Psoas muscle (tissue), 7 donors: ENCODE measurements at regions not wholly inside any gene's neighbourhood (a gene's known extent, or its start where the extent isn't known, plus 50 kb on each side); places are given as distances from the start of the nearest gene placed in this dataset.

Experiments used
- ATAC-seq, 4 donors: fragments of 200-7000 bp; cut with Tn5 transposase; one replicate each; pipeline ENCODE4 v1.9.1; 2020; ENCODE audit warnings: moderate library complexity in 3 of 4, mild to moderate bottlenecking in 2 of 4
- DNase-seq, 2 donors: peaks; one replicate each; pipeline ENCODE4 v3.0.0-alpha.2; 2020
- H3K27ac ChIP-seq: fragments of 200-600 bp; one replicate; pipeline ENCODE4 v1.8.0; 2022
- H3K27me3 ChIP-seq, 3 donors: fragments of 200-600 bp in 1 of 3; one replicate each; pipeline versions ENCODE4 v1.6.1 to v1.8.0; 2013 to 2022; ENCODE audit warnings: low read length in 2 of 3, mild to moderate bottlenecking in 2 of 3, moderate library complexity in 1 of 3; ENCODE audit not compliant: insufficient read depth in 3 of 3
- H3K36me3 ChIP-seq, 2 donors: fragments of 200-600 bp in 1 of 2; one replicate each; pipeline versions ENCODE4 v1.6.1 to v1.8.0; 2013 to 2022; ENCODE audit warnings: low read depth in 1 of 2, mild to moderate bottlenecking in 1 of 2, moderate library complexity in 1 of 2; ENCODE audit not compliant: insufficient read depth in 1 of 2
- H3K4me1 ChIP-seq: fragments of 200-600 bp; one replicate; pipeline ENCODE4 v1.8.0; 2022
- H3K4me3 ChIP-seq: fragments of 200-600 bp; one replicate; pipeline ENCODE4 v1.8.0; 2022; ENCODE audit warnings: mild to moderate bottlenecking
- H3K9me3 ChIP-seq: fragments of 200-600 bp; one replicate; pipeline ENCODE4 v1.8.0; 2022
- WGBS, 3 donors: extraction: QIAGEN DNeasy Blood & Tissue Kit; methylation state at CpG; one replicate each; pipeline versions ENCODE4 v1.1.6 to v1.1.7; 2013; 5-methylcytosine and 5-hydroxymethylcytosine counted together
- intact Hi-C, 2 donors: fragments of 100-400 bp; cut with DNase I; formaldehyde crosslinking; loops; one replicate each; pipeline versions ENCODE4 v1.11.0 to v1.14.2; 2022
- TF ChIP-seq, protein P1 (sequence below): fragments of 200-600 bp; IDR thresholded peaks from one replicate; pipeline ENCODE4 v1.8.0; 2022; ENCODE audit warnings: antibody characterized with exemption
- donor health status: healthy with polysubstance abuse.
- donor health status: DM: no; HTN: no; CAD: no; lungs with moderate emphysema.
- donor health status: Bipolar disorder and iron deficiency.
- donor health status: healthy.
- donor health status: DM: yes; HTN: yes; CAD: no.
- donor health status: DM: no; HTN: no; CAD: no.
- donor health status: DM: yes; HTN: yes; CAD: no.

DNA sequence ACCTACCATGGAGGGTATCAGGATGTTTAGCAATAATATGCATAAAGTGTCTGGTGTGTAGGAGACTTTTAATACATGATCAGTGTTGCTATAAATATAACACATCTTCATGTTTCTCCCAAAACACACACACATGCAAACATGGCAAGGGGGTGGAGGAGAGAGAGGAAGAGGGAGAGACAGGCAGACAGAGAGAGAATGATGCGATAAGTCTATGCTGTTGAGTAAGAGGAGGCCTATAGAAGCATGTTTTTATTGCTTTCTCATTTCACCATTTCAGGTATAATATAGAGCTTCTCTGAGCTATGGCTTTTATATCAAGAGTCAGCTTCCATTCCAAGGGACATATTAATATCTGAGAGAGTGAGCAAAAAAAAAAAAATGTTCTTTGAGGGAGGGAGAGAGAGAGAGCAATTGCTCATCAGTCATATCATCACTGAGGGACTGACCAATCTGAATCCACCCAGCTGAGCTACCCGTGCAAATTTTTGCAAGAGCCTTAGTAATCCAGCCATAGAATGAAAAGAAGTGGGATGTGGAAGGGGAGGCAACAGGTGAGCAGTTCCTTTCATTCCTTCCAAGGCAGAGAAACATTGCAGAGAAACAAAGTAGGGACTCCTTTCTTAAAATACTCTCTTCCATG lies 54.8 kb upstream of the RASSF8 start:
- no peak for DNase-seq
- 70 to 83% (median 72%) methylated on average over 2 of the region's 2 CpGs for WGBS, 3 donors
- no peaks in the 10 kb centered on the region for H3K4me1 ChIP-seq
- H3K27me3 ChIP-seq: no peaks in the 10 kb centered on the region
- intact Hi-C loops: no loop called here
- H3K27ac ChIP-seq: no peak overlapping the region
- no peak for ATAC-seq
- TF ChIP-seq, protein P1, sequence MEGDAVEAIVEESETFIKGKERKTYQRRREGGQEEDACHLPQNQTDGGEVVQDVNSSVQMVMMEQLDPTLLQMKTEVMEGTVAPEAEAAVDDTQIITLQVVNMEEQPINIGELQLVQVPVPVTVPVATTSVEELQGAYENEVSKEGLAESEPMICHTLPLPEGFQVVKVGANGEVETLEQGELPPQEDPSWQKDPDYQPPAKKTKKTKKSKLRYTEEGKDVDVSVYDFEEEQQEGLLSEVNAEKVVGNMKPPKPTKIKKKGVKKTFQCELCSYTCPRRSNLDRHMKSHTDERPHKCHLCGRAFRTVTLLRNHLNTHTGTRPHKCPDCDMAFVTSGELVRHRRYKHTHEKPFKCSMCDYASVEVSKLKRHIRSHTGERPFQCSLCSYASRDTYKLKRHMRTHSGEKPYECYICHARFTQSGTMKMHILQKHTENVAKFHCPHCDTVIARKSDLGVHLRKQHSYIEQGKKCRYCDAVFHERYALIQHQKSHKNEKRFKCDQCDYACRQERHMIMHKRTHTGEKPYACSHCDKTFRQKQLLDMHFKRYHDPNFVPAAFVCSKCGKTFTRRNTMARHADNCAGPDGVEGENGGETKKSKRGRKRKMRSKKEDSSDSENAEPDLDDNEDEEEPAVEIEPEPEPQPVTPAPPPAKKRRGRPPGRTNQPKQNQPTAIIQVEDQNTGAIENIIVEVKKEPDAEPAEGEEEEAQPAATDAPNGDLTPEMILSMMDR: no peak
- no peak overlapping the region for H3K4me3 ChIP-seq
- H3K9me3 ChIP-seq: no peaks in the 10 kb centered on the region
- H3K36me3 ChIP-seq: no peaks in the 10 kb centered on the region

DNA sequence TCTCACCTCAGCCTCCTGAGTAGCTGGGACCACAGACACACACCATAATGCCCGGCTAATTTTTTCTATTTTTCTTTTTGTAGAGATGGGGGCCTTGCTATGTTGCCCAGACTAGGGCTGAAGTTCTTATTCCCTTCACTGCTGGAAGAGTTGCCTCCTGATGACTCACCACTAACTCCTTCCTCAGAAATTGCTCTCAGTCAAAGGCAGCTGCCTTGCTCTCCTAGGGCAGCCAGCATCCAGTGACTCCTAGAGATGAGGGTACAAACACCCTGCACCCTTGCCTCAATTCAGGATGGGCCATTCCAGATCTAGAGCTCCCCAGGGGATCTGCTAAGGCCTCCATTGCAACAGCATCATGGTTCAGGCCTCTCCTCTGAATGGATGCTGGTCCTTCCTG lies 54.0 kb upstream of the RASSF8 start:
- H3K27me3 ChIP-seq: no peaks in the 10 kb centered on the region
- DNase-seq (no peak), ATAC-seq (no peak)
- intact Hi-C loops: no loop called here
- no peaks in the 10 kb centered on the region for H3K4me1 ChIP-seq
- no peaks in the 10 kb centered on the region for H3K9me3 ChIP-seq
- H3K36me3 ChIP-seq: no peaks in the 10 kb centered on the region
- H3K4me3 ChIP-seq: no peak overlapping the region
- 86 to 96% (median 92%) methylated on average over 1 of the region's 1 CpG for WGBS, 3 donors
- TF ChIP-seq, protein P1: no peak
- H3K27ac ChIP-seq: no peak overlapping the region

DNA sequence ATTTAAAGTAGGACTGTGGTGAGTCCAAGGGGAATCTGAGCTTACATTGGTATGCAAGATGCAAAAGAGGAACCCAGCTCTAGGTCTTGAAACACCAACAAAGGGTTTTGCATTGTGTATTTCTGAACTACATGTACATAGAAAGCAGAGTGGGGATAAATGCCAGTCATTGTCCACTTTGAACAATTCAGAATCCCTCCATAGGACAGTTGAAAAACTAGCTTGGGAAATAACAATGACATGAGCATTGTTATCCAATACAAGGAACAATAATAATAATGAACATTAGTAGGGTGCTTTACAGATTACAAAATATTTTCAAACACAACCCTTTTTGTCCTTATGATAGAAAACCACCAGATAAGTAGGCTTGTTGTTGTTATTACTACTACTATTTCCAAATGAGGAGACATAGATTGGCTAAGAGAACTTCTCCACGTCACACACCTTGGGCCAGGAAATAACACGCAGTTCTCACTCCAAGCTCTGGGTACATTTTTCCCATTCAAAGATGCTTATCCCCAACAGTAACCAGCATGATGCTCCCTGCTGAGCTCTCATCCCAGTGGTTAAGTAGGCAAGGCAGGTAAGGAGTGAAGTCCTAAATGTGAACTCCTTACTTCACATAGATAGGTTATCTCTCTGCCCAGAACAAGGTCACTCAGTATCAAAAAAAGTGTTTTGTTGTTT lies 51.7 kb upstream of the RASSF8 start:
- intact Hi-C loops: no loop called here
- Histone ChIP-seq H3K9me3 (no peaks in the 10 kb centered on the region), H3K36me3 (no peaks in the 10 kb centered on the region), H3K4me3 (no peak overlapping the region), H3K4me1 (no peaks in the 10 kb centered on the region), H3K27me3 (no peaks in the 10 kb centered on the region), H3K27ac (no peak overlapping the region)
- TF ChIP-seq, protein P1: no peak
- ATAC-seq (no peak), DNase-seq (no peak)
- 81 to 89% (median 89%) methylated on average over 2 of the region's 2 CpGs for WGBS, 3 donors
